Stimulated activated naive CD4-positive, alpha-beta T cell (primary cell): ENCODE measurements at regions not wholly inside any gene's neighbourhood (a gene's known extent, or its start where the extent isn't known, plus 50 kb on each side); places are given as distances from the start of the nearest gene placed in this dataset.
A peak's percentile ranks its signal among the peaks of the same experiment; 100 is the strongest.

Experiments
- DNase-seq, 6 experiments: peaks; one replicate each; lab custom pipeline; 2025; lab: John Stamatoyannopoulos, UW

- no peak for DNase-seq
These were observed 101.1 kb downstream of the UBIAD1 start for GRCh38 chr1:11373895-11374747.

GRCh38 chr1:11374748-11375110 lies 101.7 kb downstream of the UBIAD1 start:
- no peak for DNase-seq

DNA sequence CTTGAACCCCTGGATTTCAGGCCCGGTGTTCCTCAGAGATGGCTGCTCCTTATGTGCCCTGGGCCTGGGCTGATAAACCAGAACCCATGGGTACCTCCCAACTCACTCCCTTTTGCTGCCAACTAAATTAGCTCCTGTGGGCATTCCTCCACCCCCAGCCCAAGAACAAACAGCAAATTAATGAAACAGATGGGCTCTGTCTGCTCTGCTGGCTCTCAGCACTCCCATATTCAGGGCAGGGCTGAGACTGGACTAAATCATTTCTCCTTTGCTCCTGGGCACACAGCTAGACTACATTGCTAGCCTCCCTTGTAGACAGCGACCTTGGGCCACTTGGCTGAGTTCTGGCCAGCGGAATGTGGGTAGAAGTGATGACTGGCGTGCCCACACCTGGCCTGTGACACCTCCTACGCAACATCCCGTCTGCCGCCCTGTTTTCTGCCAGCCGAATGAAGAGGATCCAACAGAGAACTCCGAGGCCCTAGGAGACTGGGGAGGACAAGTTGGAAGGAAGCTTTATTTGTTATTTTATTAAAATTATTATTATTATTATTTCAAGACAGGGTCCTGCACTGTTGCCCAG lies 101.9 kb upstream of the DISP3 start:
- DNase-seq: no peak

- DNase-seq: no peak
These were observed 101.0 kb upstream of the DISP3 start for GRCh38 chr1:11377954-11378353.

DNA sequence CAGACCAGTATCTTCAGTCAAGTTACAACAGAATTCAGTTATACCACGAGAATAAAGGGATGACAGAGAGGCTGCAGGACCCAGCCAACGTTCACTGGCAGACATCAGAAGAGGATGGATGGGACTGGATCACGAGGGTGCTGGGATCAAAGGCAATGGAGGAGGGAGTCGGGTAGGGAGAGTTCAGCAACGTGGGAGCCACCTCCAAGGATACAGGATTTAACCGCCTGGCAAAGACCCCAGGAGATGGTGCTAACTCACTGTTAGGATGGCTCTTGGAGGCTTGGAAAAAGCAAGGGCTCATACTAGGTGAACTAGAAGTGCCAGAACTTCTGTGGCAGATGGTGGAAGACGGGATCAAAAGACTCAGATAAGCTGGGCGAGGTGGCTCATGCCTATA lies 99.1 kb upstream of the DISP3 start:
- no peak for DNase-seq

DNA sequence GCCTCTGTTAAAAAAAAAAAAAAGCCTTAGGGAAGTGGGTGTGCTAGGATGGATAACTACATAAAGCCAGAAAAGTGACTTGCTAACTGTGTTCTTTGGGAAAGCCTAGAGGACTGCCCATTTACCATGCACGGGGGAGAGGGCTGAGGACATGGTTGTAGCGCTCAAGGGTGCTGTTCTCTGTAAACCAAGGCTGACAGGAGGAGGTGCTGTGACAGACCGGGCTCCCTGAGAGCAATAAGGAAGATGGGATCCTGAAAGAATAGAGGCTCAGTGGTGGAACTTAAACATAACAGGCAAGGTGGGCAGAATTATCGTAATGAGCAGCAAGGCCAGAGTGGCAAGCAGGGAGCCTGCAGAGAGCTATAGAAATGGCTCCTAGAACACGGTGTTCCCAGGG lies 98.5 kb upstream of the DISP3 start:
- no peak for DNase-seq

DNA sequence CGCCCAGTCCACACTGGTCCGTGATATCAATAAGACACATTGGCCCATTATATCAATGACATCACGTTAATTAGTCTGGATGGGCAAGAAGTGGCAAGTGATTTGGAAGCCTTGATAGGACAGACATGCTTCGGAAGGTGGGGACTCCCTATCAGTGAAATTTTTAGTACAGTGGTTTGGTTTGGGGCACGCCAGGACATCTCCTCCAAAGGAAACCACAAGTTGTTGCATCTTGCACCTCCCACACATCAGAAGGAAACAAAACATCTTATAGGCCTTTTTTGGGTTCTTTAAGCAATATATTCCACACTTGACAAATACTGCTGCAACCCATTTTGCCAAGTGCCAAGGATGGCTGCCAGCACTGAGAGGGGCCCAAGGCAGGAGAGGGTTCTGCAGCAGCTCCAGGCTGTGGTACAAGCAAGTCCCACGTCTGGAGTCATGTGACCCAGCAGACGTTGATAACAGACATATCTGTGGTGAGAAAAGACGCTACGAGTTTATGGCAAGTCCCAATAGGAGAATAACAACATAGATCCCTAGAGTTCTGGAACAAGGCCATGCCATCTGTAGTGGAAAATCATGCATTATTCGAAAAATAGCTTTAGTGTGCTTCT lies 95.3 kb upstream of the DISP3 start:
- peak in 1 of 6 experiments; percentile 10 for DNase-seq

DNA sequence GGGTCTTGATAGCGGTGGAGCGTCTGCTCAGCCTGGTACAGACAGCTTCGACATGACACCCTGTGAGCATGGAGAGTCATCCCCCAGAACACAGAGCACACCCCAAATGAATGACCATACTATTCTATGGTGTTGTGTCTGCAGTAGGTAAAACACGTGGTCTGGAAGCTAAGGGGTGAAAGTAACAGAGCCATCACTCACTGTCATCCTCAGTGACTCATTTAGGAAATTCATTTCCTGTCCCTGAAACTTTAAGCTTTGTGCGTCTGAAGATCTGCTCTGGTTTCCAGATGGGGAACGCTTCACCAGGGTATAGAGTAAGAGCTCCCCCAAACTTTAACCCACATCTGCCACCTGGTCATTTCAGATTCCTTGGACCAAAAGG lies 94.8 kb upstream of the DISP3 start:
- DNase-seq: no peak

GRCh38 chr1:11387829-11388228 lies 91.1 kb upstream of the DISP3 start:
- no peak for DNase-seq

DNA sequence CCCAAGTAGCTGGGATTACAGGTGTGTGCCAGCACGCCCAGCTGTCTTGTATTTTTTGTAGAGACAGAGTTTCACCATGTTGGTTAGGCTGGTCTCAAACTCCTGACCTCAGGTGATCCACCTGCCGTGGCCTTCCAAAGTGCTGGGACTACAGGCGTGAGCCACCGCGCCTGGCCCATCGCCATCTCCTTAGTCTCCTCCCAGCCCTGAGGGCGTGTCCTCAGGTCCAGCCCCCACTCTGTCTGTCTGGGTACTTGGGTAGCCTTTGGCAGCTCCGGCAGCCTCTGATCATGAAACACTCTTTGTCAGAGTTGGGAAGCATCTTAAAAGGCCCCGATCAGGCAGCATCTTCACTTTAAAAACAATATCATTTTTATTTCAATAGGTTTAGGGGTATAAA lies 90.3 kb upstream of the DISP3 start:
- DNase-seq: no peak

- DNase-seq: no peak
These were observed 87.6 kb upstream of the DISP3 start for GRCh38 chr1:11391327-11391726.

GRCh38 chr1:11391886-11392285 lies 87.1 kb upstream of the DISP3 start:
- no peak for DNase-seq

DNA sequence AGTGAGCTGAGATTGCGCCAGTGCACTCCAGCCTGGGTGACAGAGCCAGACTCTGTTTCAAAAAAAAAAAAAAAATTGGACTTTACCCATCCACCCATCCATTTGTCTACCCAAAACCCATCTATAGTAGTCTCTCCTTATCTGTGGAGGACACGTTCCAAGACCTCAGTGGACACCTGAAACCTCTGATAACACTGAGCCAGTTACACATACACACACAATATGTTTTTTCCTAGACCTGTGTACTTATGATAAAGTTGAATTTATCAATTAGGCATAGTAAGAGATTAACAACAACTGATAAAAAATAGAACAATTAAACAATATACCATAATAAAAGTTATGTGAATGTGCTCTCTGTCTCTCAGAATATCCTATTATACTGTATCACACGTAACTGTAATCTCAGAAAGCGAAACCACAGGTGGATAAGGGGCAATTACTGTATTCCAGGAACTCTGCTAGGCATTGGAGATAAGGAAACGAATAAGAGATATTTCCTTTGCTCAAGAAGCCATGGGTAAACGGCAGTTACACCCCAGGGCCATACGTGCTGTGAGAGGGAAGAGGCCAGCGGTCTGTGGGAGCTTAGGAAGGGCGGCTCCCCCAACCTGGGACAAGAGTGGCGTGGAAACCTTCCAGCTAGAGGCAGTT lies 84.2 kb upstream of the DISP3 start:
- DNase-seq: no peak

DNA sequence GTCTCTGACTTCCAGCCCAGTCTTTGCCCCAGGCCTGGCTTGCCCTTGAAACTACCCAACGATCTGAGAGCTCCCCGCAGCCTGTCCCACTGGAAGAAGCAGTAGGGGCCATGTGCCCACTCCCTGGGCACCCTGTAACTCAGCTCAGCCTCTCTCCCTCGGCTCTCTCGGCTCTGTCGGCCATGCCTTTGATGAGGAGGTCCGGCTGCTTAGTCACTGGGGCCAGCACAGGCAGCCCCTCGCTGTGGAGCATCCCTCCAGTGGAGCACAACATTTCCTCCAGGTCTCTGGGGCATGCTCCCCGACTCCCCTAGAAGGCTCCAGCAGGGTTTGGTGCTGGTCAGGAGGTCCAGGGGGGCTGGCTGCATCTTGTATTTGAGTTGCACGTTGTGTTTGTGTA lies 83.3 kb upstream of the DISP3 start:
- no peak for DNase-seq

GRCh38 chr1:11397151-11397901 lies 81.6 kb upstream of the DISP3 start:
- no peak for DNase-seq

DNA sequence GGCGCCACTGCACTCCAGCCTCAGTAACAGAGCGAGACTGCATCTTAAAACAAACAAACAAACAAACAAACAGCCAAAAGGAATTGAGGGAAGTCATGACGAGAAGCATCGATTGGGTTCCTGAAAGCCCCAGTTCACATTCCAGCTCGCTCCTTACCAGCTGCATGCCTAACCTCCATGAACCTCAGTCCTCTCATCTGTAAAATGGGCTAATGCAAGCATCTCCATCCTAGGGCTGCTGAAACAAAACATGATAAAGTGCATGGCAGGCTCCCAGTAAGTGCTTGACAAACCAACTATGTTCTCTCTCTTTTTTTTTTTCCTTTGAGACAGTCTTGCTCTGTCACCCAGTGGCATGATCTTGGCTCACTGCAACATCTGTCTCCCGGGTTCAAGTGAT lies 79.7 kb upstream of the DISP3 start:
- no peak for DNase-seq

- no peak for DNase-seq
These were observed 78.8 kb upstream of the DISP3 start for GRCh38 chr1:11400155-11400554.

DNA sequence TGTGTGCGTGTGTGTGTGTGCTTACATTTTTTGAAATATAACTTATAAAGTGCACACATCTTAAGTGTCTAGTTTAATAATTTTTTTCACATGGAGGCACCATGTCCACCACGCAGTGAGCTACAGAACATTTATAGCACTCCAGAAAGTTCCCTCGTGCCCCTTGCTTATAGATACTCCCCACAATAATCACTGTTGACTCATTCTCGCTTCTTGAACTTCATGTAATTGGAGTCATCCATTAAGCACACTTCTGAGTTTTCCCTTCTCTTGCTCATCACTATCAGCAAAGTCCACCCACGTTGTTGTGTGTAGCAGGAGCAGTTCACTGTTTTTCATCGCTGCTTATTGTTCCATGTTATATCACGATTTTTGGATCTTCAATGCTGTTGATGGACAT lies 78.4 kb upstream of the DISP3 start:
- DNase-seq: no peak

- no peak for DNase-seq
These were observed 72.1 kb upstream of the DISP3 start for GRCh38 chr1:11406845-11407244.

- DNase-seq: peak in 2 of 6 experiments; percentile 14 to 30
These were observed 71.5 kb upstream of the DISP3 start for GRCh38 chr1:11407301-11407994.

DNA sequence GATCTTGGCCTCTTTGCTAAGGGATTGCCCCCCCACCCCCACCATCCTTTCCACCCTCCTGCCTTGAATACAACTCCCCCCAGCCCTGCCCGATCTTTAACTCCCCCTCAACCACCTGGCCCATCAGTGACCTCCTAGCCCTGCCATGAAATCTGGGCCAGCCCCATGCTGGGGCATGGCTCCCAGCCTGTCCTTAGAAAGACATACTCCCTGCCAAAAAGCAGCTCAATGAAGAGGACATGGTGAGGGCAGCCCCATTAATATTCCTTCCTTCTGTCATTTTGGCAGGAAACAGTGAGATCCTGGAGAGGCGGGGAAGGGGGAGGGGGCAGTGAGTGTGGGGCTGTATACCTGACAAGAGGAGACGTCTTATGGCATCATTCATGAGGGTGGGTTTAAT lies 66.8 kb upstream of the DISP3 start:
- DNase-seq: no peak

GRCh38 chr1:11413986-11414391 lies 65.0 kb upstream of the DISP3 start:
- DNase-seq: no peak
